ENCODE measurements at regions not wholly inside any gene's neighbourhood (a gene's known extent, or its start where the extent isn't known, plus 50 kb on each side); places are given as distances from the start of the nearest gene placed in this dataset.

GRCh38 chr16:17850581-17851250 lies 380.0 kb upstream of the XYLT1 start:
- H3K9me3 ChIP-seq, result no peaks in the 10 kb centered on the region
- H3K27me3 ChIP-seq, result no peaks in the 10 kb centered on the region
- TF ChIP-seq POLR2AphosphoS5 (IDR thresholded peaks at IDR 0.05) (no peak), EP300 (IDR thresholded peaks at IDR 0.05; ENCODE audit: low read depth) (no peak), POLR2A (IDR thresholded peaks at IDR 0.05) (no peak), CTCF (IDR thresholded peaks at IDR 0.05) (no peak)
- no peak overlapping the region for H3K4me3 ChIP-seq
- H3K27ac ChIP-seq, result no peak overlapping the region
- intact Hi-C loops (cut with DNase I; ENCODE audit: low total_unique reads) (no loop called here), in situ Hi-C loops (cut with MboI; ENCODE audit: low pct_ligation_motif_present in 1 of 4, low pct_unique_long_range_greater_than_20kb in 1 of 4, low sequenced_read_pairs in 3 of 4) (loop anchor here in 1 of 4 donors (25.0 kb wide), 1 partner anchor 88 kb away; no protein-coding TSS in a partner anchor)
- no peaks in the 10 kb centered on the region for H3K36me3 ChIP-seq
- no peak for DNase-seq
- no peaks in the 10 kb centered on the region for H3K4me1 ChIP-seq
- WGBS, 2 donors (ENCODE audit: low coverage in 1 of 2), result 38% methylated on average over 10 to 16 of the region's 16 CpGs

GRCh38 chr16:17847234-17847795 lies 376.6 kb upstream of the XYLT1 start:
- TF ChIP-seq CTCF (IDR thresholded peaks at IDR 0.05) (no peak), EP300 (IDR thresholded peaks at IDR 0.05; ENCODE audit: low read depth) (no peak), POLR2AphosphoS5 (IDR thresholded peaks at IDR 0.05) (no peak), POLR2A (IDR thresholded peaks at IDR 0.05) (no peak)
- Histone ChIP-seq H3K27me3 (no peaks in the 10 kb centered on the region), H3K4me1 (no peaks in the 10 kb centered on the region), H3K4me3 (no peak overlapping the region), H3K27ac (no peak overlapping the region), H3K9me3 (no peaks in the 10 kb centered on the region), H3K36me3 (no peaks in the 10 kb centered on the region)
- whole genome bisulfite sequencing, 2 donors (ENCODE audit: low coverage in 1 of 2), result 85 to 87% methylated on average over 3 to 6 of the region's 6 CpGs
- in situ Hi-C loops (cut with MboI; ENCODE audit: low pct_ligation_motif_present in 1 of 4, low pct_unique_long_range_greater_than_20kb in 1 of 4, low sequenced_read_pairs in 3 of 4), result no loop called here
- no peak for DNase-seq
- intact Hi-C loops (cut with DNase I; ENCODE audit: low total_unique reads), result no loop called here

- intact Hi-C loops (cut with DNase I; ENCODE audit: low total_unique reads) (no loop called here), in situ Hi-C loops (cut with MboI; ENCODE audit: low pct_ligation_motif_present in 1 of 4, low pct_unique_long_range_greater_than_20kb in 1 of 4, low sequenced_read_pairs in 3 of 4) (no loop called here)
- 79 to 87% methylated on average over 3 to 6 of the region's 6 CpGs for WGBS, 2 donors (ENCODE audit: low coverage in 1 of 2)
- H3K36me3 ChIP-seq, result no peaks in the 10 kb centered on the region
- no peaks in the 10 kb centered on the region for H3K27me3 ChIP-seq
- H3K4me1 ChIP-seq, result no peaks in the 10 kb centered on the region
- TF ChIP-seq EP300 (IDR thresholded peaks at IDR 0.05; ENCODE audit: low read depth) (no peak), POLR2A (IDR thresholded peaks at IDR 0.05) (no peak)
- no peak overlapping the region for H3K27ac ChIP-seq
- H3K4me3 ChIP-seq, result no peak overlapping the region
- DNase-seq, result no peak
- H3K9me3 ChIP-seq, result no peaks in the 10 kb centered on the region
These were observed 375.3 kb upstream of the XYLT1 start for GRCh38 chr16:17846030-17846429.

GRCh38 chr16:17845031-17845430 lies 374.3 kb upstream of the XYLT1 start:
- H3K27ac ChIP-seq, result no peak overlapping the region
- no peak for TF ChIP-seq EP300 (IDR thresholded peaks at IDR 0.05; ENCODE audit: low read depth)
- TF ChIP-seq POLR2A (IDR thresholded peaks at IDR 0.05), result no peak
- TF ChIP-seq CTCF (IDR thresholded peaks at IDR 0.05), result no peak
- WGBS, 2 donors (ENCODE audit: low coverage in 1 of 2), result 59 to 86% methylated on average over 1 to 10 of the region's 10 CpGs
- intact Hi-C loops (cut with DNase I; ENCODE audit: low total_unique reads) (no loop called here), in situ Hi-C loops (cut with MboI; ENCODE audit: low pct_ligation_motif_present in 1 of 4, low pct_unique_long_range_greater_than_20kb in 1 of 4, low sequenced_read_pairs in 3 of 4) (no loop called here)
- no peaks in the 10 kb centered on the region for H3K27me3 ChIP-seq
- H3K9me3 ChIP-seq, result no peaks in the 10 kb centered on the region
- H3K4me3 ChIP-seq, result no peak overlapping the region
- no peak for DNase-seq
- H3K4me1 ChIP-seq, result no peaks in the 10 kb centered on the region
- no peaks in the 10 kb centered on the region for H3K36me3 ChIP-seq
